Right kidney (tissue), 1 donor: ENCODE measurements at regions not wholly inside any gene's neighbourhood (a gene's known extent, or its start where the extent isn't known, plus 50 kb on each side); places are given as distances from the start of the nearest gene placed in this dataset.
"Not testable (repeated sequence)": the region's sequence is repeated elsewhere in the genome, so short reads cannot be mapped to it uniquely, and the experiment has no call there.

Experiments
- DNase-seq: peaks from one replicate; pipeline ENCODE4 v3.0.0-alpha.2; 2016

DNA sequence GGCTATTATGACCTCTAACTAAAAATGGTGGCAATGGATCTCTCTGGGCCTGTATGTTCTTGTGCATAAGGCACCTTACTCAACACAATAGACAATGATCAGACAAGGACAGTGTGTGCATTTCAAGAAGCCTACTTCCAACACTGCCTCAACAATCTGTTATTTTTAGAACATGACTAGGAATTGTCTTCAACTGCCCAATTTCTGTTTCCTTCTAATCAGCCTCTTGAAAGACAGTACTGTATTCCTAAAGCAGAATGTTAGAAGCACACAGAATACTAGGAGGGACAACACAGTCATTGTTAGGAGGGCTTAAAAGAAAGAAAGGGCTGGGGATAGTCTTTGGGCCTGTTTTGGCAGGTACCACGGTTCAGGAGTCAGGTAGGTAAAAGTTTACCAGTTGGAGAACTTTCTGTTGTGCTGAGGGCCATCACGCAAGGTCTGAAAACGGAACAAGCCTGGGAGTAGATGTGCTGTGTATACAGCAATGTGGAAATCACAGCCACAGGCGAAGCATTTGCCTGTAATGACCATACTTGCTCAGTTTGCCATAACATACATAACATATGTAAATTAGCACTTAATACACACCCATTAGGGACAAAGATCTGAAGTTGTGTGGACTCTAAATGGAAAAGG, 100.8 kb upstream of the ATXN3L start:
- no peak for DNase-seq

DNA sequence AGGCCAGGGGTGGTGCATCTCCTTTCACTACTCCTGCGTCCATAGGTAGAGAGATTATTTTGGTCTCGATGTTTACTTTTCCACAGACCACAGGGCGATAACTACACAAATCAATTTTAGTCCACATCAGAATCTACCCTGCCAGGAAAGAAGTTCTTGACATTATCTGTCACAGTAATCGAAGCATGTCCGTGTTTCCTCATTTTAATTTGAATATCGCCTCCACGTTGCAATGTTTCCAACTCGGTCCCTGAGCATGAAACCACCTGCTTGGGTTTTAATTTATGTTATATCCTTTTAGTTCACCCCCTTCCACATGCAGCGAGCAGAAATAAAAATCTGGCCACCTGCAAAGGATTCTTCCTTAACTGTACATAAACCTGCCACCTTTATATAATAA, 100.1 kb upstream of the ATXN3L start:
- no peak for DNase-seq

DNA sequence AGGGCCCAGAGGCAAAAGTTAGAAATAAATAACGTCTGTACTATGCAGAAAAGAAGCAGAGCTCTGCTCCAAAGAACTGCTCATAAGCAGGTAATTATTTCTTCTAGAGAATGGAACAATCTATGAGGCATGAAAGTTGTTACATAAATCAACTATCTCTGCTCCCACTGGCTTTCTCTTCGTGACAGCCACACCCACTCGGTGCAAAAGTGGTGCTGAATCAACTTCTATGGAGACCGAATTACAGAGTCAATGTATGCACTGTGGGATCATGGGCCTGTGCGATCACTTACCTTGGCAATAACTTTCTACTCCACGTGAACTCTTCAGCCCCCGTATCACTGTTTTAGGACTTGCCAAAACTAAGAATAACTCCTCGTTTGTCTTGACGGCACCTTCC, 99.4 kb upstream of the ATXN3L start:
- no peak for DNase-seq

DNA sequence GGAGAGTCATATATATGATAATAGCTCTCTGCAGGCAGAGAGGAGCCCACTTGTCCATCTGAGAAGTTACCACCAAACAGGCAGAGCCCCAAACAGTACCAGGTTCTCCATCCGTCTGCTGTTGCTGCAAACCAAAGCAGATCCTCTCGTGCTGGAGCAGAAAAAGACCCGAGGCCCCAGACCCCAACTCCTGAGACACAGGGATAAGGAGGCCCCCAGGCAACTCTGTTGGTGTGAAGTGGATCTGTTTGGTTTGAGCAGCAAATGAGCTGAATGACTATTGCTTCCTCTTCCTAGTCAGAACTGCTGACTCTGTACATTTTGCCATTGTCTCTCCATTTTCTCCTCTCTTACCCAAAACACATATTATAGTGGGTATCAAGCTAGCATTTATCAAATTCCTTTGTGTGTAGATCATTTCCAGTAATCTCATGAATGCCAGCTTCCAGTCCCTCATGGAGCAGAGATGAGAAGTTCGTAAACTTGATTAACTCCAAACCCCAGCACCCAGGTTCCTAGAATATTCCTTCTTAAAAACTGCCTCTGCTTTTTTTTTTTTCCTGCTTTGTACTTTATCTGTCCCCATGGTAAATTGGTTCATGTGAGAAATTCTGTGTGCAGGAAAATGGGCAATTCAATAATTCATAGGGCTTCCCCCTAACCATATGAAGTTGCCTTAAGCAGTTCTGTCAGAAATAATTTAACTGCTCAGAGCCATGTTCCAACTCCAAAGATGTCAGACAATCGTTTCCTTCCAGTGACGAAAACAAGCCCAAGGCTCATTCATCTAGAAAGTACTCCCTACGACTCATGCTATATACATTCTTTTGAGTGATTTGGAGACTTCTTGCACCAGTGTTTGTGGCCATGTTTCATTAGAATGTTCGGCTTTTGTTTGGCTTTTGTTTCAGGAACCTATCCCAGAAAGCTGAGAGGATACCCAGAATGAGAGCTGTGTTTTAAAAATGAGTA, 98.6 kb upstream of the ATXN3L start:
- no peak for DNase-seq

- no peak for DNase-seq
Measured at GRCh38 chrX:13415509-13415908, 95.7 kb upstream of the ATXN3L start.

- no peak for DNase-seq
Measured at GRCh38 chrX:13414006-13414647, 94.3 kb upstream of the ATXN3L start.

DNA sequence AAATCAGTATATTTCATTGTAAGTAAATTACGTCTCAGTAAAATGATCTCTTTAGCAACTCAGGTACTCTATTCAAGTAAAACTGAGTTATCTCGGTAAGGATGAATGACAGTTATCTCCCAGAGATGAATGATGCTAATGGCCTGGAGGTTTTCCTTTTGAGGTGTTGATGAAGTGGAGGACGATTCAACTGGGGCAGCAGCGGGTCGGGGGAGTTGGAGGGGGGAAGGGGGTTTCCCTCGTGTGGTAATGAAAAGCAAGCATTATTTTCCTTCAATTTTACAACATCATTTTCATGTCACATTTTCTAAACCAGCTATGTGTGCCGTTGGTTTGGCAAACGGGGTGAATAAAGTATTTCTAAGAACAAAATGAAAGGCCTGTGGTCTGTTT, 92.4 kb upstream of the ATXN3L start:
- no peak for DNase-seq

GRCh38 chrX:13411496-13412207, 91.8 kb upstream of the ATXN3L start:
- no peak for DNase-seq

DNA sequence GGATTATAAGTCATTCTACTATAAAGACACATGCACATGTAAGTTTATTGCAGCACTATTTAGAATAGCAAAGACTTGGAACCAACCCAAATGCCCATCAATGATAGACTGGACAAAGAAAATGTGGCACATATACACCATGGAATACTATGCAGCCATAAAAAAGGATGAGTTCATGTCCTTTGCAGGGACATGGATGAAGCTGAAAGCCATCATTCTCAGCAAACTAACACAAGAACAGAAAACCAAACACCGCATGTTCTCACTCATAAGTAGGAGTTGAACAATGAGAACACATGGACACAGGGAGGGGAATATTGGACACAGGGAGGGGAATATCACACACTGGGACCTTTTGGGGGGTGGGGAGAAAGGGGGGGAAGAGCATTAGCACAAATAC, 88.7 kb upstream of the ATXN3L start:
- not testable (repeated sequence) for DNase-seq

DNA sequence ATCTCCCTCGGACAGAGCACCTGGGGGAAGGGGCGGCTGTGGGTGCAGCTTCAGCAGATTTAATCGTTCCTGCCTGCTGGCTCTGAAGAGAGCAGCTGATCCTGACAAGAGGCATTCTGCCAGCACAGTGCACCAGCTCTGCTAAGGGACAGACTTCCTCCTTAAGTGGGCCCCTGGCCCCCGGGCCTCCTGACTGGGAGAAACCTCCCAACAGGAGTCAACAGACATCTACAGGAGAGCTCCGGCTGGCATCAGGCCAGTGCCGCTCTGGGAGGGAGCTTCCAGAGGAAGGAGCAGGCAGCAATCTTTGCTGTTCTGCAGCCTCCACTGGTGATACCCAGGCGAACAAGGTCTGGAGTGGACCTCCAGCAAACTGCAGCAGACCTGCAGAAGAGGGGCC, 84.9 kb upstream of the ATXN3L start:
- not testable (repeated sequence) for DNase-seq

DNA sequence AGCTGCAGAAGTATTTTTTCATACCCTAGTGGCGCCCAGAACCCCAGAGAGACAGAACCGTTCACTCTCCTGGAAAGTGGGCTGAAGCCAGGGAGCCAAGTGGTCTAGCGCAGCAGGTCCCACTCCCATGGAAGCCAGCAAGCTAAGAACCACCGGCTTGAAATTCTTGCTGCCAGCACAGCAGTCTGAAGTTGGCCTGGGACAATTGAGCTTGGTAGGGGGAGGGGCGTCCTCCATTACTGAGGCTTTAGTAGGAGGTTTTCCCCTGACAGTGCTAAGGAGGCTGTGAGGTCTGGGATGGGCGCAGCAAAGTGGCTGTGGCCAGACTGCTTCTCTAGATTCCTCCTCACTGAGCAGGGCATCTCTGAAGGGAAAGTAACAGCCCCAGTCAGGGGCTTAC, 84.5 kb upstream of the ATXN3L start:
- no peak for DNase-seq

GRCh38 chrX:13401724-13402123, 81.9 kb upstream of the ATXN3L start:
- no peak for DNase-seq

- DNase-seq = no peak
Measured at GRCh38 chrX:13398839-13399238, 79.0 kb upstream of the ATXN3L start.

DNA sequence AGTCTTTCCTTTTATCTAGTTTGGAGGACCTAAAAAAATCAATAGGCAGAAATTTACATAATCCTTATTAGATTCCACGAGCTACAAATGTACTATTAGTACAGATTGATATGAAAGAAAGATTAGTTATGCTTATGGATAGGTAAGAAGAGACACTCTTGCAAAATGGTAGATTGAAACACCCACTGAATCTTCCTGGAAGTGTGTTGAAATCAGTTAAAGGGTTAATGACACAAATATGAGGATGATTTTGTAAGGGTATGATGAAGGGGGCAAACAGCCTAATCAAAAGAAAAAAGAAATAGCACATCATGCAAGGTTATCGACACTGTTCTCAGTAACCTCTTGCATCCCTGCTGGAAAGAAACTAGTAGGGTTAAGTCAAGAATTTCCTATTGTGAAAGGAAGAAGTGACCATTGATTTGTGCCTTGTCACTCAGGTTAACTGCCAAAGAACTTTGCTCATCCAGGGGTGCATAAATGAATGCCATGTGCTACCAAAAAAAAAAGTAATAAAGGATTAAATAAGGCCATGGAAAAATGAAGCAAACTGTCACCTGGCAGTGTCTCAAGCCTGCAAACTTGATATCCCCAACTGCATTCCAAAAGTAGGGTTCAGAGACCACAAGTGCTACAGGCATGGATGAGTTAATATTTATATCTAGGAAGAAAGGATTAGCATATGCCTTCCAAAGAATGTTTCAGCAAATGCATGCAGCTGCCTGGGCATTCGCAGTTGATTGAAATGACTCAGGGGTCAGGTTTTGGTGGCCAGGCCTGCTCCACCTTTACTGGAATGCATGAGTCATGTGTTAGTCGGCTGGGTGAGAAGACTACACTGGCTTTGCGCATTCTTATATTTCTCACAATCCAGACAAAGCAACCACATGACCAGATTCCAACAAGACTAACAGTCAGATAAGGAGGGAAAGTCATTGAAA, 78.3 kb upstream of the ATXN3L start:
- no peak for DNase-seq

- no peak for DNase-seq
Measured at GRCh38 chrX:13396924-13397323, 77.1 kb upstream of the ATXN3L start.

GRCh38 chrX:13389501-13389900, 69.6 kb upstream of the ATXN3L start:
- no peak for DNase-seq

GRCh38 chrX:13387666-13388494, 68.0 kb upstream of the ATXN3L start:
- no peak for DNase-seq

DNA sequence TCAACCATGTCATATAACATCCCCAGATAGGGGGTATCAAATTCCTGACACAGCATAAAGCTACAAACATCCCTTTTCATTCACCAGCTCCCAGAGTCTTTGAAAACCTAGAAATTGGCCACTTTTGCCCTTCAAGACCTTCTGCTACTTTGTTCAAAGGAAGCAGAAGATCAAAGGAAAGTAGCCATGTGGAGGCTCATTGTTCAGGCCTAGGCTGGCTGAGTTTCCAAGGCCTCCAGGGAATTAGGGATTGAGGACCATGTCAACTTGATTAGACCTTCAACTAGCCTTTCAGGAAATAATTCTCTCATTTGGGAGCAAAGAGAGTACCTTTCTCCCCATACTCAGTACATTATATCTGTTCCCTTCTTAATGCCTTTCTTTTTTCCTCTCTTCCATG, 66.8 kb upstream of the ATXN3L start:
- DNase-seq = no peak

DNA sequence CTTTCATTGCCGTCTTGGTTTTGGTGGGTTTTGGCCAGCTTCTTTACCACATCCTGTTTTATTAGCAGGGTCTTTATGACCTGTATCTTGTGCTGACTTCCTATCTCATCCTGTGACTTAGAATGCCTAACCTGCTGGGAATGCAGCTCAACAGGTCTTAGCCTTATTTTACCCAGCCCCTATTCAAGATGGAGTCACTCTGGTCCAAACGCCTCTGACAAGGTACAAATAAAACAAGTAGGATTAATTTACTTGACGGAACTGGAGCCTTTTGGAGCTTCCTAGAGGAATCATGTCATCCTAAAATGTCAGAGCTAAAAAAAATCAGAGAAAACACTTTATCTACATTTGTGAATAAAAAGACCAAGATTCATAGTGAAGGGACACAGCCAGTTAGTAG, 66.2 kb upstream of the ATXN3L start:
- no peak for DNase-seq

DNA sequence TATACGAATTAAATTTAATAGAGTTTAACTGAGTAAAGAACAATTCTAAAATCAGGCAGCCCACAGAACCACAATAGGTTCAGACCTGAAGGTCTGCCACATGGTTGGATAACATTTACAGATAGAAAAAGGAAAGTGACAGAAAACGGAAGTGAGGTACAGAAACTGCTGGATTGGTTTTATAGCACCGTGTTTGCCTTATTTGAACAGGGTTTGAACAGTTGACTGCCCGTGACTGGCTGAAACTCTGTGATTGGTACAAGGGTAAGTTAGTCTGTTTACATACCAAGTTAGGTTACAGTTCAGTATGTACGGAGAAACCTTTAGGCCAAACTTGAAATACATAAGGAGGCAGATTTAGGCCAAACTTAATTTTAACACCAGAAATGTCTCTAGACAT, 64.1 kb upstream of the ATXN3L start:
- DNase-seq = no peak

DNA sequence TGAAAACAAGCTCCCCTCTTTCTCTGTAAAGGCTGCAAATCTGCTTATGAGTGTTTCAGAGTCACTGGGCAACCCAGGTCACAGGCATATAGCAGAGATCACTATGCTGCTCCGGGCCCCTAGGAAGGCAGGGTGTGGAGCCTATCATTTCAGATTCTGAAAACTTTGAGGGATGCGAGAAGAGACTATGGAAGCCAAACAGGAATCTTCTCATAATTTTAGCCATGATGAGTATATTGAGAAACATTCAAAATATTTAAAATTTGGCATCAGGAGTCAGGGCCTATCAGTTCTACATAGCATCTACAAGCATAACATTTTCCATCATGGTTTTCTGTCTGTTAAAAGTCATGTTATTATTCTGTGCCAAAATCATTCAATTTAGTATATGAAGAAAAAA, 61.7 kb upstream of the ATXN3L start:
- no peak for DNase-seq
